ENCODE measurements at regions not wholly inside any gene's neighbourhood (a gene's known extent, or its start where the extent isn't known, plus 50 kb on each side); places are given as distances from the start of the nearest gene placed in this dataset.
"Not testable (repeated sequence)": the region's sequence is repeated elsewhere in the genome, so short reads cannot be mapped to it uniquely, and the experiment has no call there.

DNA sequence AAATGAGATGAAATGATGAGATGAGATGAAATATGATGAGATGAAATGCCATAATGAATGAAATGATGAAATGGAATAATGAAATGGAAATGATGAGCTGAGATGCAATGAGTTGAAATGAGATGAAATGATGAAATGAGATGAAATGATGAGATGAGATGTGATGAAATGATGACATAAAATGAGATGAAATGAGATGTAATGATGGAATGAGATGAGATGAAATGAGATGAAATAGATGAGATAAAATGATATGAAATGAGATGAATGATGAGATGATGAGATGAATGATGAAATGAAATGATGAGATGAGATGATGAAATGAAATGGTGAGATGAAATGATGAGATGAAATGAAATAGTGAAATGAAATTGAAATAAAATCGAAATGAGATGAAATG is 77.7 kb downstream of the FOXD4L5 start:
- not testable (repeated sequence) for TF ChIP-seq EP300, POLR2A (IDR thresholded peaks at IDR 0.05)
- TF ChIP-seq, protein P1, sequence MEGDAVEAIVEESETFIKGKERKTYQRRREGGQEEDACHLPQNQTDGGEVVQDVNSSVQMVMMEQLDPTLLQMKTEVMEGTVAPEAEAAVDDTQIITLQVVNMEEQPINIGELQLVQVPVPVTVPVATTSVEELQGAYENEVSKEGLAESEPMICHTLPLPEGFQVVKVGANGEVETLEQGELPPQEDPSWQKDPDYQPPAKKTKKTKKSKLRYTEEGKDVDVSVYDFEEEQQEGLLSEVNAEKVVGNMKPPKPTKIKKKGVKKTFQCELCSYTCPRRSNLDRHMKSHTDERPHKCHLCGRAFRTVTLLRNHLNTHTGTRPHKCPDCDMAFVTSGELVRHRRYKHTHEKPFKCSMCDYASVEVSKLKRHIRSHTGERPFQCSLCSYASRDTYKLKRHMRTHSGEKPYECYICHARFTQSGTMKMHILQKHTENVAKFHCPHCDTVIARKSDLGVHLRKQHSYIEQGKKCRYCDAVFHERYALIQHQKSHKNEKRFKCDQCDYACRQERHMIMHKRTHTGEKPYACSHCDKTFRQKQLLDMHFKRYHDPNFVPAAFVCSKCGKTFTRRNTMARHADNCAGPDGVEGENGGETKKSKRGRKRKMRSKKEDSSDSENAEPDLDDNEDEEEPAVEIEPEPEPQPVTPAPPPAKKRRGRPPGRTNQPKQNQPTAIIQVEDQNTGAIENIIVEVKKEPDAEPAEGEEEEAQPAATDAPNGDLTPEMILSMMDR (IDR thresholded peaks at IDR 0.05), result not testable (repeated sequence)

Measured in suprapubic skin (tissue), 3 donors.